ENCODE measurements at regions not wholly inside any gene's neighbourhood (a gene's known extent, or its start where the extent isn't known, plus 50 kb on each side); places are given as distances from the start of the nearest gene placed in this dataset.

GRCh38 chr2:226187156-226187555 lies 612.5 kb downstream of the IRS1 start:
- DNase-seq (ENCODE audit: low read depth): peak; percentile 11
- H3K4me3 ChIP-seq (ENCODE audit: control insufficient read depth, low read depth, low read length): no peak overlapping the region
- no peak for TF ChIP-seq CTCF (conservative IDR thresholded peaks at IDR 0.05; ENCODE audit: control insufficient read depth, insufficient read depth, low read depth, low read length)

- H3K4me3 ChIP-seq (ENCODE audit: control insufficient read depth, low read depth, low read length): no peak overlapping the region
- peak; percentile 92 for DNase-seq (ENCODE audit: low read depth)
- no peak for TF ChIP-seq CTCF (conservative IDR thresholded peaks at IDR 0.05; ENCODE audit: control insufficient read depth, insufficient read depth, low read depth, low read length)
These were observed 613.9 kb downstream of the IRS1 start for GRCh38 chr2:226185616-226186211.

GRCh38 chr2:226184940-226185615 lies 614.5 kb downstream of the IRS1 start:
- H3K4me3 ChIP-seq (ENCODE audit: control insufficient read depth, low read depth, low read length): peak overlapping the region; percentile 16
- no peak for TF ChIP-seq CTCF (conservative IDR thresholded peaks at IDR 0.05; ENCODE audit: control insufficient read depth, insufficient read depth, low read depth, low read length)

GRCh38 chr2:226184540-226184939 lies 615.1 kb downstream of the IRS1 start:
- no peak overlapping the region for H3K4me3 ChIP-seq (ENCODE audit: control insufficient read depth, low read depth, low read length)
- no peak for DNase-seq (ENCODE audit: low read depth)
- no peak for TF ChIP-seq CTCF (conservative IDR thresholded peaks at IDR 0.05; ENCODE audit: control insufficient read depth, insufficient read depth, low read depth, low read length)

More at GRCh38 chr2:226184940-226185615, 614.5 kb downstream of the IRS1 start:
- DNase-seq (ENCODE audit: low read depth): peak; percentile 69

GRCh38 chr2:226183550-226183949 lies 616.1 kb downstream of the IRS1 start:
- no peak for DNase-seq (ENCODE audit: low read depth)
- no peak overlapping the region for H3K4me3 ChIP-seq (ENCODE audit: control insufficient read depth, low read depth, low read length)
- no peak for TF ChIP-seq CTCF (conservative IDR thresholded peaks at IDR 0.05; ENCODE audit: control insufficient read depth, insufficient read depth, low read depth, low read length)

GRCh38 chr2:226183033-226183432 lies 616.6 kb downstream of the IRS1 start:
- no peak for TF ChIP-seq CTCF (conservative IDR thresholded peaks at IDR 0.05; ENCODE audit: control insufficient read depth, insufficient read depth, low read depth, low read length)
- H3K4me3 ChIP-seq (ENCODE audit: control insufficient read depth, low read depth, low read length): no peak overlapping the region

More at GRCh38 chr2:226183033-226183432, 616.6 kb downstream of the IRS1 start:
- DNase-seq (ENCODE audit: low read depth): no peak
